ENCODE measurements at regions not wholly inside any gene's neighbourhood (a gene's known extent, or its start where the extent isn't known, plus 50 kb on each side); places are given as distances from the start of the nearest gene placed in this dataset.

GRCh38 chr11:64449381-64450167 lies 90.6 kb downstream of the RPS6KA4 start:
- H3K9me3 ChIP-seq (ENCODE audit: low read length) = no peaks in the 10 kb centered on the region
- no peaks in the 10 kb centered on the region for H4K20me1 ChIP-seq (ENCODE audit: insufficient read depth, low read length)
- no peaks in the 10 kb centered on the region for H3K79me2 ChIP-seq (ENCODE audit: insufficient read depth, low read length)
- H3K9ac ChIP-seq (ENCODE audit: low read length) = no peak overlapping the region
- peaks cover 16% of the 10 kb centered on the region for H3K27me3 ChIP-seq (ENCODE audit: insufficient read depth, low read length)
- no peaks in the 10 kb centered on the region for H3K36me3 ChIP-seq (ENCODE audit: insufficient read depth, low read length)
- peak overlapping the region; percentile 25 for H3K4me3 ChIP-seq (ENCODE audit: low read depth, low read length, poor library complexity, severe bottlenecking)
- no peaks in the 10 kb centered on the region for H3K9me2 ChIP-seq (ENCODE audit: low read depth, low read length)
- peaks cover 11% of the 10 kb centered on the region for H3K4me1 ChIP-seq (ENCODE audit: insufficient read depth, low read length, severe bottlenecking)
- no peaks in the 10 kb centered on the region for H3F3A ChIP-seq (ENCODE audit: insufficient read depth, low read length)
- H3K27ac ChIP-seq (ENCODE audit: low read depth, low read length, poor library complexity, severe bottlenecking) = no peak overlapping the region
- no peak for TF ChIP-seq EZH2 (IDR thresholded peaks at IDR 0.05; ENCODE audit: borderline replicate concordance, low read length)
- TF ChIP-seq CTCF (IDR thresholded peaks at IDR 0.05; ENCODE audit: low read length) = peak; percentile 78
- H2AFZ ChIP-seq (ENCODE audit: low read length) = no peak overlapping the region
- H3K4me2 ChIP-seq (ENCODE audit: low read length) = peak overlapping the region; percentile 37; the same call in 1 of the 2 replicates

DNA sequence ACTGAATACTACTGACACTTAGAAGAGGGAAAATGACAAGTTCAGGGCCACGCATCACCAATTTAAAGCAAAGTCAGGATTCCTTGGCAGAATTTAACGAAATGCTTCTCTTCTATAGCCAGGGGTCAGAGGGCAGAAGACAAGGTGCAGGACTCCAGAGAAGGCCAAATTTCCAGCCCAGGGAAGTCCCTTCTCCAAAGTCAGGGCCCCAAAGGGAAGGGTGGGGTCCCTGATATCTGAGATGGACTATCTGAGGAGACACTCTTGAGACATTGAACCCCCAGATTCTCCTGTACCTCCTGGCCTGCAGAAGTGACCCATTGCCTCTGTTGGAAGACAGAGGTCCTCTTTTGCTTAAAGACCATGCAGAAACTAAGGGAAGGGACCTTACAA lies 91.2 kb downstream of the RPS6KA4 start:
- Histone ChIP-seq H3K4me2 (ENCODE audit: low read length) (no peak overlapping the region), H3F3A (ENCODE audit: insufficient read depth, low read length) (no peaks in the 10 kb centered on the region), H4K20me1 (ENCODE audit: insufficient read depth, low read length) (no peaks in the 10 kb centered on the region), H3K79me2 (ENCODE audit: insufficient read depth, low read length) (no peaks in the 10 kb centered on the region), H3K4me3 (ENCODE audit: low read depth, low read length, poor library complexity, severe bottlenecking) (no peak overlapping the region), H3K27me3 (ENCODE audit: insufficient read depth, low read length) (peaks cover 12% of the 10 kb centered on the region), H2AFZ (ENCODE audit: low read length) (no peak overlapping the region), H3K9me3 (ENCODE audit: low read length) (no peaks in the 10 kb centered on the region), H3K27ac (ENCODE audit: low read depth, low read length, poor library complexity, severe bottlenecking) (no peak overlapping the region), H3K4me1 (ENCODE audit: insufficient read depth, low read length, severe bottlenecking) (peaks cover 11% of the 10 kb centered on the region), H3K36me3 (ENCODE audit: insufficient read depth, low read length) (no peaks in the 10 kb centered on the region), H3K9me2 (ENCODE audit: low read depth, low read length) (no peaks in the 10 kb centered on the region), H3K9ac (ENCODE audit: low read length) (no peak overlapping the region)
- TF ChIP-seq CTCF (IDR thresholded peaks at IDR 0.05; ENCODE audit: low read length) = no peak
- no peak for TF ChIP-seq EZH2 (IDR thresholded peaks at IDR 0.05; ENCODE audit: borderline replicate concordance, low read length)

GRCh38 chr11:64451856-64452255 lies 92.9 kb downstream of the RPS6KA4 start:
- Histone ChIP-seq H4K20me1 (ENCODE audit: insufficient read depth, low read length) (no peaks in the 10 kb centered on the region), H3K9ac (ENCODE audit: low read length) (no peak overlapping the region), H3K36me3 (ENCODE audit: insufficient read depth, low read length) (no peaks in the 10 kb centered on the region), H3K9me3 (ENCODE audit: low read length) (no peaks in the 10 kb centered on the region), H3K4me1 (ENCODE audit: insufficient read depth, low read length, severe bottlenecking) (peaks cover 11% of the 10 kb centered on the region), H3K4me3 (ENCODE audit: low read depth, low read length, poor library complexity, severe bottlenecking) (no peak overlapping the region), H3K27ac (ENCODE audit: low read depth, low read length, poor library complexity, severe bottlenecking) (no peak overlapping the region), H2AFZ (ENCODE audit: low read length) (no peak overlapping the region), H3K4me2 (ENCODE audit: low read length) (no peak overlapping the region), H3K9me2 (ENCODE audit: low read depth, low read length) (no peaks in the 10 kb centered on the region), H3F3A (ENCODE audit: insufficient read depth, low read length) (no peaks in the 10 kb centered on the region), H3K79me2 (ENCODE audit: insufficient read depth, low read length) (no peaks in the 10 kb centered on the region), H3K27me3 (ENCODE audit: insufficient read depth, low read length) (peaks cover 11% of the 10 kb centered on the region)
- TF ChIP-seq CTCF (IDR thresholded peaks at IDR 0.05; ENCODE audit: low read length) (no peak), EZH2 (IDR thresholded peaks at IDR 0.05; ENCODE audit: borderline replicate concordance, low read length) (no peak)
